Putamen (tissue), 1 donor: ENCODE measurements at regions not wholly inside any gene's neighbourhood (a gene's known extent, or its start where the extent isn't known, plus 50 kb on each side); places are given as distances from the start of the nearest gene placed in this dataset.
"Not testable (repeated sequence)": the region's sequence is repeated elsewhere in the genome, so short reads cannot be mapped to it uniquely, and the experiment has no call there.

Experiments used
- DNase-seq: peaks from one replicate; pipeline ENCODE4 v3.0.0-alpha.2; 2016; ENCODE audit warnings: low spot score

- DNase-seq = no peak
Observed at GRCh38 chr2:58721912-58722591, 480.9 kb upstream of the FANCL start.

GRCh38 chr2:58720770-58721697, 479.9 kb upstream of the FANCL start:
- DNase-seq = no peak

GRCh38 chr2:58720033-58720769, 479.1 kb upstream of the FANCL start:
- no peak for DNase-seq

- DNase-seq = no peak
Observed at GRCh38 chr2:58715344-58715743, 474.2 kb upstream of the FANCL start.

DNA sequence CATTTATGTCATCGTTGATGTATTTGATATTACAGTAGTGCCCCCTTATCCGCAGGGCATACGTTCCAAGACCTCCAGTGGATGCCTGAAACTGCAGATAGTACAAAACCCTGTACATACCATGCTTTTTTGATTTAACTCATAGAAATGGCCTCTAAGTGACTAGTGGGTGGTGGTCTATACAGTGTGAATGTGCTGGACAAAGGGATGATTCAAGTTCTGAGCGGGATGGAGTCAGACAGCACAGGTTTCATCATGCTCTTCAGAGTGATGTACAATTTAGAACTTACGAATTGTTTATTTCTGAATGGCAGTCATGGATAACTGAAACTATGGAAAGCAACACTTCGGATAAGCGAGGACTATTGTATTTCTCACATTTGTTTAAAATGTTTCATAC, 473.1 kb upstream of the FANCL start:
- no peak for DNase-seq

GRCh38 chr2:58710795-58711279, 469.7 kb upstream of the FANCL start:
- no peak for DNase-seq

DNA sequence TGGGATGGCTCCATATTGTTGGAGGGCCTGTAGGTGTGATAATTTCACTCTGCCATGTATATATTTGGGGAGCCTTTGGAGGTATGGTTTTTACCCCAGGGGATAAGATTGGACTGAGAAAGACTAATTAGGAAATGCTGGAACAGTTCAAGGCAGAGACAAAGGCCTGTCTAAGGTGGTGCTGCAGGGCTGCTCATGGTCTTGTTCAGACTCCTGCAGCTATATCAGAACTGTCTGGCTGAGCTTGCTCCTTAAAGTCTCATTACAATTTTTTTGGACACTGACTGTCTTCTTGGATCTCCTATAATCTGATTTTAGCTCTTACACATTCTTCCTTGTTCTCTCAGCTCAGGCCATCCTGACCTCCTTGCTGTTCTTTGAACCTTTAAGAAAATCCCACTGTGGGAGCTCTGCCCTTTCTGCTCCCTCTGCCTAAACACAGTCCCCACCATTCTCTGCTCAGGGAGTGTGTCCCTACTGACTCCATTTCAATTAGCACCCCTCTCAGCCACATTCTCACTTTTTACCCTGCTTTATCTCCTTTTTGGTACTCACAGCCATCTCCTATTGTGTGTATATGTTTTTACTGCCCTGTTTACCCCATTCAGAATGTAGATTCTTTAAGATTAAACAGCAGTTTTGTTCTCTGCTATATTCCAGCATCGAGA, 468.7 kb upstream of the FANCL start:
- DNase-seq = no peak

DNA sequence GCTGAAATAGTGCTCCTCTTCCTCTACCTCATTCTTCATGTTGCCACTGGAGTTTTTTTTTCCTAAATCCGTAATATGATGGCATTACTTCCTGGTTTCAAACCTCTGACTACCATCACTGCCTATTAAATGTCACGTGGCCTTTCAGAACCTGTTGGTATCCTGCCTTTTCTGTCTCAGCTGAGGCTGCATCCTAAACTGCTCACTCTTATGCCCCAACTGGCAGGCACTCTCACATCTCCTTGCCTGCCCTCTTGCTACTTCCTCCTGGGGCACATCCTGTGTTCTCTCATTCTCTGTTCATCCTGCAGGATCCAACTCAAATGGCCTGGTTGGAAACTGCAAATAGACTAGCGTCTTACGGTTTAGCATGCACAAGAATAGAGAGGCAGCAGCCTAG, 468.1 kb upstream of the FANCL start:
- DNase-seq = no peak

GRCh38 chr2:58708565-58708964, 467.4 kb upstream of the FANCL start:
- DNase-seq = no peak

GRCh38 chr2:58702302-58702885, 461.3 kb upstream of the FANCL start:
- no peak for DNase-seq

- DNase-seq = no peak
Observed at GRCh38 chr2:58701688-58702301, 460.7 kb upstream of the FANCL start.

GRCh38 chr2:58700591-58700990, 459.5 kb upstream of the FANCL start:
- no peak for DNase-seq

- DNase-seq = no peak
Observed at GRCh38 chr2:58699411-58699810, 458.3 kb upstream of the FANCL start.

DNA sequence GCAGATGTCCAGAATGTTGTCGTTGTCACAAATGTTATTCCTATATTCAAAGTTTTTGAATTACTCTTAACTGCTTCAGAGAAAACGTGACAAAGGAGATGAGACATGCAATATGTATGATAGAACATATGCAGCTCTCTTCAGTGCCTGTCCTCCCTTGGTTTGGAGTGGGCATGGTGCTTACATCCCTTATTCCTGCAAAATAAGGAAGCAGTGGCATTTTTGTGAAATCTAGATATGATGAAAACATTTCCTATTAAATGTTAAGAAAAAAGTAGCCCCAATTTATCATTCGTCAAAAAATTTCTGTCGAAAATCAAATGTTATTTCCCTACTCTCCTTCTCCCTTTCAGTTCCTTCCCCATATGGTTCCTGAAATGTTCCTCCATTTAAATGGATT, 457.5 kb upstream of the FANCL start:
- DNase-seq = no peak

GRCh38 chr2:58694114-58694513, 453.0 kb upstream of the FANCL start:
- not testable (repeated sequence) for DNase-seq

GRCh38 chr2:58691041-58691440, 449.9 kb upstream of the FANCL start:
- DNase-seq = not testable (repeated sequence)

DNA sequence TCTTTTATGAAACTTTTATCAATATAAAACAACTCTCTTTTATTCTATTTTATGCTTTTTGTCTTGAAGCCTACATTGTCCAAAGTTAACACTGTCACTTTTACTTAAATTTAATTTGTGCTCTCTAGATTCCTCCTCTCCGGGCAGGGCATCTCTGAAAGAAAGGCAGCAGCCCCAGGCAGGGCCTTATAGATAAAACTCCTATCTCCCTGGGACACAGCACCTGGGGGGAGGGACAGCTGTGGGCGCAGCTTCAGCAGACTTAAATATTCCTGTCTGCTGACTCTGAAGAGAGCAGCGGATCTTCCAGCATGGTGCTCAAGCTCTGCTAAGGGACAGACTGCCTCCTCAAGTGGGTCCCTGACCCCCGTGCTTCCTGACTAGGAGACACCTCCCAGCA, 447.7 kb upstream of the FANCL start:
- DNase-seq = no peak

GRCh38 chr2:58686776-58687175, 445.7 kb upstream of the FANCL start:
- no peak for DNase-seq

DNA sequence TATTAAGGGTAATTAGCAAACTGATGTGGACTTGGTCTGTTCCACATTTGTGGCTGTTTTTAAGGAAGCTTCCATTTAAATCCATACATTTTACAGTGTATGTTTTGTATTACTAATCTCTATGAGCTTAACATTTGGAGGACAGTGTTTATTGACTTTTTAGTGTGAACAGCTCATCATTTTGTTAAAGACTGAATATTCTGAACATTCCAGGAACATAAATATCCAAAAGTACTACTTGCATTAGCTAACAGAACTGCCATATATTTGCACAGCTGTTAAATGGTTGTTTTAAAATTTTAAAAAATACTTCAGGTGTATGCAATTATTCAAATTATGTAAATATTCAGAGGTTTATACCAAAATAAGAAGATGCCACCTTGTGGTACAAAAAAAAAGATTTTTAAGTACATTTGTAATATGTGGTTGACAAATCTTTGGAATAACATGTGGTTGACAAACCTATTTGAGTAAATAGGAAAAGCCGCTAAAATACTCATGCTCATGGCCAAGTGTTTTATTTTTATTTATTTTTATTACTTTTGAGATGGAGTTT, 439.7 kb upstream of the FANCL start:
- DNase-seq = no peak

- DNase-seq = no peak
Observed at GRCh38 chr2:58677748-58678147, 436.6 kb upstream of the FANCL start.

- no peak for DNase-seq
Observed at GRCh38 chr2:58671675-58672074, 430.6 kb upstream of the FANCL start.
